Right lung (tissue), 2 donors: ENCODE measurements at regions not wholly inside any gene's neighbourhood (a gene's known extent, or its start where the extent isn't known, plus 50 kb on each side); places are given as distances from the start of the nearest gene placed in this dataset.
"Not testable (repeated sequence)": the region's sequence is repeated elsewhere in the genome, so short reads cannot be mapped to it uniquely, and the experiment has no call there.

ENCODE experiments used
- DNase-seq, 2 donors: peaks; one replicate each; pipeline ENCODE4 v3.0.0-alpha.2; 2013

DNA sequence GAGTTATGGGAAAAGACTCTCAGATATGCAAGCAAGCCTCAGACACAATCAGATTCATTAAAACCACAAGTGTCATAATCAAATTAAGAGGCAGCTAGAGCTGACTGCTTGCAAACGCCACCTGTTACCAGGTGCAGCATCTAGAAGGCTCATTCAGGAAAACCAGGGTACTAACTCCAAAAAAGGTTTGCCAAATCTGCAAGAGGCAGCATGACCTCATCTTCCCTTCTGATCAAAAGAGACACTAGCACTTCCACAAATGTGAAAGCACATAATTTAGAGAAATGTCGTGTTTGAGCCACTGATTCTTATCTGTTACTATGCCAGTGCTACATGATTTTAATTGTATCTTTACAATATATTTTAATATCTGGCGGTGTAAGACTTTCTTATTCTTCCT is 123.3 kb upstream of the NANOGP8 start:
- DNase-seq = no peak

GRCh38 chr15:35206060-35206675 is 121.1 kb upstream of the NANOGP8 start:
- no peak for DNase-seq

- no peak for DNase-seq
These were observed 113.1 kb upstream of the NANOGP8 start for GRCh38 chr15:35198197-35198596.

DNA sequence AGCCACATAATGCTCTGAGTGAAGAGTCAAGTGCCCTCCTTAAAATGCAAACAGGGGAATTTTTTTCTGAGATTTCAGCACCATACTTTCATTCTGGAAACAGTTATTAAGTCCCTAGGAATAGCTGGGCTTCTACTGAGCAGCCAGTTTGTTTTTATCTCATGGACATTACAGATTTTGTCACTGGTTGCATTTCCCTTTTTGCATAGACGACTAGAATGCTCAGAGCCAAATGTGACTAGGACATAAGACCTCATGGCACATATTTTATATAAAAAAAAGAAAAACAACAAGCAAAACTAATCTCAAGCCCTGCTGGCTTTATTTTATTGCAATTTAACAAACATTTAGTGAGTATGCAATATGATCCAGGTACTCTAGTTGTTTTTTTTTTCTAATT is 112.7 kb upstream of the NANOGP8 start:
- DNase-seq = no peak

DNA sequence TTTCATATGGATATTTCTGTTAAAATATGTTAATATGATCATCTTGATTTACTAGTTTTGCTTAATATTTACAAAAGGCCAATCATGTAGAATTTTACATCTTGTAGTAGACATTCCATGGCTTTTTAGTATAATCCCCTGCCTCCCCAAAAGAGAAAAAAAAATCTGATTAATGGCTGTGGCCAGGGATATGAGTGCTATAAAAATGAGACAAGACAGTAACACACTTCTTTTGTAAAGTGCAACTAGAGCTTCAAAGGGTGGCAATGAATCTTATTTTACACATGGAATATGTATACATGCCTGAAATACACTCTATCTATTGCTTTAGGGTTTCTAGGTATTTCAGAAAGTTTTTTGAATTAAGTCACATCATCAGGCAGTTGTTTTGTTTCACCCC is 112.2 kb upstream of the NANOGP8 start:
- DNase-seq = no peak

DNA sequence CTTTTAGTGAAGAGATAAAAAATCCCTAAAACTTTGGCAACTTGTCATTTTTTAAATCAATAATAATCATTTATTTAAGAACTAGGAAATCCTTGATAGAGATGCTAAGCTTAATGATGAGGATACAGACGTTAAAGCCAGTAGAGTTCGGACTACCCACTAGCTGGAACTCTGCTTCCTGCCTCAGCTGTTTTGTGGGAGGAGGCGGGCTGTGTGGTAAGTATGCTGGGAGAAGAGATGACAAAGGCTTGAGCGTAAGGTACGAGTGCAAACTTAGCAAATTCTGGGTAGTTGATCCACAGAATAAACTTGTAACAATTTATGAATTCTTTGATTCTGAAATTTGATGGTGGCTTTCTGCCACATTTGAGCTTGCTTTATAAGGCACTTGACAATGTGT is 111.2 kb upstream of the NANOGP8 start:
- no peak for DNase-seq

DNA sequence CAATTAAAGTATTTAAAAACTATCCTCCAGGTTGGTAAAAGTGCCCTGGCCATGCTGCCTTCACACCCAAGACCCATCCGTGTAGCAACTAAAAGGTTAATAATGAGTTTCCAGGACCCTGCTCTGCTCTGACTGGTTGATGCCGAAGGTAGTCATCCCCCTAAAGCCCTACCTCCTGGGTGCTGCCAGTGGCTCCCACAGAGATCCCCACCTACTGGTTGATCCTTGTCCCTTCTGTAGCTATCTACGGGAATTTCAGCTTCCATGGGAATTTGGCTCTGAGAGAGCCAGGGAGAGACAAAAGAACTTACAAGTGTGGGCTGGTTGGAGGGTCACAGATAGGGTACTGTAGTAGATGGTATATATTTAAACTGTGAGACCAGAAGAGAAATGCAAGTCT is 110.6 kb upstream of the NANOGP8 start:
- DNase-seq = no peak

GRCh38 chr15:35195031-35195430 is 109.9 kb upstream of the NANOGP8 start:
- DNase-seq = no peak

GRCh38 chr15:35194296-35194695 is 109.2 kb upstream of the NANOGP8 start:
- DNase-seq = no peak

- DNase-seq = no peak
These were observed 106.7 kb upstream of the NANOGP8 start for GRCh38 chr15:35191783-35192182.

DNA sequence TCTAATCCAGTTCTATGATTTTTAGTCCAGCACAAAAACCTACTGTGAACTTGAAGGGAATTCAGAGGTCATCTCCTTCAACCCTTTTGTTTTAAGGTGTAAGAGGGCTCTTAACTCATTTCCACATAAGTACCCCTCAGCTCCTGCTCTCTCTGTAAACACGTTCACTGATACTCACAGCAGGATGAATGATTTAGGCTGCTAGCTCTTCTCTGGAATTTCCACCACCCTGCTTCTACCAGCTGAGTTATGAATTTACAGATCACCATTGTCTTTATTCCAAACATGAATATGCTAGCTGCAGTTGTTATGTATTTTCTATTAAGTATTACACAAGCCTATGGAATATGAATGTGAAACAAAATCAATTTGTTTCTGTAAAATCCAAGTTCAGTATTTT is 101.3 kb upstream of the NANOGP8 start:
- no peak for DNase-seq

- no peak for DNase-seq
These were observed 99.6 kb upstream of the NANOGP8 start for GRCh38 chr15:35184646-35185045.

DNA sequence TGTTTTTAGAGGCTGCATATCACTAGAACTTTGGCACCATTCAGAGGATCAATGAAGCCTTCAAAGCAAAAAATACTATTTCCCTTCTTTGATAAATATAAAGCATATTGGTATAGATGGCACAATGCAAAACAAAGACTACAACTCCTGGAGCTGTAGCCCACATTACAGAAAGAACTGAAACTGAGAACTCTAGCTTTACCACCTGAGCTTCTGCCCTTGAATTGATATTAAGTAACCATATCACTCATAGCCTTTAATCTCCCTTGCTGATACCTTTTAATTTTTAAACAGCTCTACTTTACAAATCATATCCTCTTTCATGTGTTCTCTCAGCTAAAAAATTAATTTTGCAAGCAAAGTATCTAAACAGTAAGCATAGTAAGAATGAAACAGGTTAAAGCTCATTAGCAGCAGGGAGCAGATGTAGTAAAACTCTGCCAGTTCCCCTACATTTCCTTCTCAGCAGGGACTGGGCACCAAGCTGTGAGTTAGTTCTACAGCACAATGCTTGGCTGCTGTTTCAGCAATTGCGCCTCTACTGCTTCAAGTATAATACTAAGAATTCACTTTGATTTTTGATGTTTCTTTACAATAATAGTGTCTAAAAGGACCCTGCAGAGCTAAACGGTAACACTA is 97.9 kb upstream of the NANOGP8 start:
- no peak for DNase-seq

DNA sequence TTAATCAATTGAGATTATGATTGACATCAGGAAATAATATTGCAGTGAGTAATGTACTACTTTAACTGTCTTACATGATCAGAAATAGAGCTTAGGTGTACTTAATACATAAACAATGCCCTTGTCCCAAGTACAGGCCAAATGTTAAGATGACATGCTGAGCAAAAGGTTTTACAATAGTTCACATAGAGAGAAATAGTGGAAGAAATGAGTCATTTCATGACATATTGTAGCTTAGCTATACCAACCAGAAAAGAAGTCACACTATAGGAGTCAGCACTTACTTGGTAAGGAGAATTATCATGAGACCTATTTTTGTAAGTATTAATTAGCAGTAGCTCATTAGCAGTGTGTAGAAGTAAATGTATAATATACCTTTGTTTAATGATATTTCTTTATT is 96.4 kb upstream of the NANOGP8 start:
- no peak for DNase-seq

DNA sequence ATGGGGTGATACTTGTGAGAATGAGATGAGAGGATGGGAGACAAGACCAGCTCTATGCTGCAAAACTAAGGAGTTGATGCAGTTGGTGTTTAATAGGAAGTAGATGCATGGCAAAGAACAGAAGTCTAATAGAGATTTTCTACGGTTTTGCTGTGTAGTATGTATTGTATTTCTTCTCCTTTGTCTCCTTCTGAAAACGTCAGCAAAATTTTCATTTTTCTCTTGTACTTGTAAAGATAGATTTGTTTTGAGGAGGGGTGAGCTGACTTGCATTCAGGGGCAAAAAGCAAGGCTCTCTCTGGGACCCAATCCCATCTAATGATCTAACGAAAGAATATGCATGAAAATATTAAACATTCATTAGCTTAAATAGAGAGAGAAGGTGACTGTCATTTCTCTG is 94.6 kb upstream of the NANOGP8 start:
- DNase-seq = no peak

DNA sequence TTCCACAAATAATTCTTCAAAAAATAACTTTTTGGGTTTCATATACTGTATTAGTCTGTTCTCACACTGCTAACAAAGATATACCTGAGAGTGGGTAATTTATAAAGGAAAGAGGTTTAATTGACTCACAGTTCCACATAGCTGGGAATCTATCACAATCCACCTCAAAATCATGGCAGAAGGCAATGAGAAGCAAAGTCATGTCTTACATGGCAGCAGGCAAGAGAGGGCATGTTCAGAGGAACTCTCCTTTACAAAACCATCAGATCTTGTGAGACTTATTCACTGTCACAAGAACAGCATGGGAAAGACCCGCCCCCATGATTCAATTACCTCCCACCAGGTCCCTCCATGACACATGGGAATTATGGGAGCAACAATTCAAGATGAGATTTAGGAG is 93.1 kb upstream of the NANOGP8 start:
- not testable (repeated sequence) for DNase-seq

DNA sequence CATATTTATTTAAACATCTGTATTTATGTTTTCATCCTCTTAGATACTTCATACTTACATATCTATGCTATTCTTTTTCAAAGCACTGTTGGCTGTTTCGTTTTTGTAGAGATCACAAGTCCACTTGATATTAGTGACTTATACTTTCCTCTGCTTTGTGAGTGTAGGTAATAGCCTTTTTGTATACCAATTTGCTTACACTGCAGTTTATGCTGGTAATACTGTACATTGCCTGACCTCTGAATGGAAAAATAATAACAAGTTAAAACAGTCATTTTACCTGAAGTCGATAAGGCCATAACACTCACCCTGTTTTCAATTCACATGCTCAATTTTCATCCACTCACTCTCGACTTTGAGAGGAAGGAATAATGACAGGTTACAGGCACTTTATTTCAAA is 89.9 kb upstream of the NANOGP8 start:
- no peak for DNase-seq

DNA sequence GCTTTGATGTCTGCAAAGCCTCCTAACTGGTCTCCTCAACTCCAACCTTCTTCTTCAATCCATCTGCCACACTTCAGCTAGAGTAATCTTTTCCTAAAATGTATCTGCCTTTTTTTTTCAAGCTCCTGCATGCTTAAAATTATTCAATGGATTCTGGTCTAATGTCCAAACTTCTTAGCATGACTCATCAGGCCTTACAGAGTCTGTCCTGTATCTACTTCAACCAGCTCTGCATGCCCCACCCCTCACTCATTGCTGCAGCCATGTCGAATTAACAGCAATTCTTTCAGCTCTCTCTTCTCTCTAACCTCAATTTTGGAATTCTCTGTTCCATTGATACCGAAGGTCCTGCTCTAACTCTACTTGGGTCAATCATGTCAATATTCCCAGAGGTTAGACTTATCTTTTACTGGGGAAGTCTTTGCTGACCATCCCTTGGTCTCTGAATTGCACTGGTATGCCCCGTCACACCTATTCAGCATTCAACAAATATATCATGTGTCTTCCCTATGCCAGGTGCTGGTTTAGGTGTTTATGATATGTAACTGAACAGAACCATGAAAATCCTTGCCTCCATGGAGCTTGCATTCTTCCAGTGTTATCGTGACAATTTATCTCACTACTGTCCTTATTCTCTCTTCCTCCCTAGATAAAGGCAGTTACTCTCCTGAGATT is 88.5 kb upstream of the NANOGP8 start:
- DNase-seq = no peak

DNA sequence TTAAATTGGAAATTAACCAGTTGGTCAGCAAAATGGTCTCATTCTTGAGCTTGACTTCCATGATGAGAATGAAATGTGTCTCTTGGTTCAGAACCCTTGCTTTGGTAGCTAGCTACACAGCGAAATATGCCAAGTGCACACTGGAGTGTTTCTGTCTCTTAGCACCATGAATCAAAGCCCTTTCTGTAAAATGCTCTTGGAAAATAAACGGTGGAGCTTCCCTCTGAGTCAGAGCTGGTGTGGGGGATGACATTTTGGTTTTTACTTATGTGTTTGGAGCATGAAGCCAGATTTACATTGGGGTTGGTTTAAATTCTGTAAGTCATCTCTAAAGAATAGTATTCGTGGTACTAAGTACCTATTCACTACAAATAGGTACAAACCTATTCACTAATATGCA is 85.1 kb upstream of the NANOGP8 start:
- no peak for DNase-seq

DNA sequence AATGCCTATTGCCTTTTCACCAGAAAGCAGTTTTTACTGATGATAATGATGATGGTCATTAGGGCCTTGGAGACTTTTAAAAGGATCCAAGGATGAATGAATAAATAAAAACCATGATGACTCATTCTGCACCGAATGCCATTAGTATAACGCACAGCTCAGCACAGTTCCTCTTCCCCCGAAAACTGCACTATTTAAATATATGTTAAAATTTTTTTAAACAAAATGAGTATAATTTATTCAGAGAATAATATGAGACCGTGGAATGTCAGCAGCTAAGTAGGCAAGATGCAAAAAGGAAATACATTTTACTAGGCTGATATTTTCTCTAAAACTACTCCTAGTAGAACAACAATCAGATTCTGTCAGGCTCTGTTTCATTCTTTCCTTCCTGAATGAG is 83.4 kb upstream of the NANOGP8 start:
- no peak for DNase-seq

DNA sequence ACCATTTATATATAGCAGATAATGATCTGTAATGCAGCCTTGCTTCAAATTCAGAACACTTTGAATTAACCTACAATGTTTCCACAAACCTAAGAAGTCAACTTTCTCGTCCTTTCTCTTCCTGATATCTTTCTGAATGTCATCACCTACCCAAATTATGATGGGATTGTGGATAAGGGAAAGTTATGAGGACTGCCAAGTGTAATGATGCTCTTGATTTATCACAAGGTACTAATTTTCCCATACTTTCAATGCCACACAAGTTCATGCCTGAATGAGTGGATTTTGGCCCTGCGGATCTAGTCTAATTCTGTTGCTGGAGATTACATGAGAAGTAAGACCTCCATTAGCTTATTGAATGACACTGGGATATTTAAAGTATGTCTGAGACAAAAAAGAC is 82.6 kb upstream of the NANOGP8 start:
- DNase-seq = no peak

DNA sequence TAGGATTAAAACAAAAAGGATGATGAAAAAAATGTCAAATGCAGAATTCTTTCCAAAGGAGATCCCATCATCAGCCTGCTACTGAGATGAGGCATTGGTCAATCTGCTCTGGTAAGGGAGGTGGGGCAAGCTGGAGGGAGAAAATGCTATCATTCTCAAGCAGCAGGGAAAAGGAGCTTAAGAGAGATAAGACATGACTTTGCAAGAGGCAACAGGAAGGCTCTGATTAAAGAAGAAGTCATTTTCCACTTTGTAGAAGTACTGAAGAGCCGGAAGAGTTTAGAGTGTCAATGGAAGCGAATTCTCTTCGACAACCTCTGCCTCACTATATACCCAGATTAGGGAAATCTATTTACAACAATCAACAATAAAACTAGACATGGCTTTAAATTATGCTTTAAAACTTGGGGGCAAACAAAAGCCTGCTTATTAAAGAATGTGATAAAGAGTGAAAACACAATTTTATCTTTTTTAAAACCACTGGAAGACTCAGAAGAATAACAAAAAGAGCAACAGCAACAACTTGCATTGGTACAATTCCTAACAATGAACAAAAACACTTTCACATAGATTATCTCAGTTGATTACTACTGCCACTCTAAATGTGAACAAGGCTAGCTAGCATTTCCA is 81.8 kb upstream of the NANOGP8 start:
- DNase-seq = no peak

DNA sequence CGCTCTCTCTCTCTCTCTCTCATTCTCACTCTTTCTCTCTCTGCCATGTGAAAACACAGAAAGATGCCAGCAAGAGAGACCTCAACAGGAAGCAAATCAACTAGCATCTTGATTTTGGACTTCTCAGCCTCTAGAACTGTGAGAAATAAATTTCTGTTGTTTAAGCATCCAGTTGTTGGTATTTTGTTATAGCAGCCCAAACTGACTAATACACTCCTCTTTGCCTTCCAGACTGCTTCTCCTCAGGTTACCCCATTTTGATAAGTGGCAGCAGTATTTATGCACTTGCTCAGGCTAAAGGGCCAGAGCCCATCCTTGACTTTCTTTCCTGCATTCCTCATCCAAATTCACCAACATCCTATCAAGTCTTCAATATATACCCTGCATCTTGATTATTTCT is 76.6 kb upstream of the NANOGP8 start:
- DNase-seq = no peak
